CD8-positive, alpha-beta memory T cell (primary cell): ENCODE measurements at regions not wholly inside any gene's neighbourhood (a gene's known extent, or its start where the extent isn't known, plus 50 kb on each side); places are given as distances from the start of the nearest gene placed in this dataset.

ENCODE experiments used
- CTCF ChIA-PET: fragments of 350-600 bp; sonication (Branson Sonifier 250); formaldehyde crosslinking; loops from one replicate; lab custom pipeline; 2021; ENCODE audit warnings: antibody characterized with exemption; lab: Charles Lee
- POLR2A ChIA-PET: fragments of 350-600 bp; sonication (Branson Sonifier 250); formaldehyde crosslinking; loops from one replicate; lab custom pipeline; 2021; ENCODE audit warnings: antibody characterized with exemption; lab: Charles Lee
- DNase-seq, 5 donors: peaks; one replicate each; pipeline versions ENCODE4 v3.0.0 to v3.0.0-alpha.2; 2020 to 2022; ENCODE audit warnings: mixed read lengths in 1 of 5
- H3K27ac ChIP-seq: one replicate; pipeline ENCODE4 v1.7.0; 2013; ENCODE audit warnings: low read depth, mild to moderate bottlenecking, low read length, moderate library complexity
- H3K27me3 ChIP-seq: 2 replicates; pipeline ENCODE4 v1.7.0; 2013; ENCODE audit warnings: low read length, mild to moderate bottlenecking; ENCODE audit not compliant: insufficient read depth, poor library complexity, severe bottlenecking
- H3K36me3 ChIP-seq: 2 replicates; pipeline ENCODE4 v1.7.0; 2013; ENCODE audit warnings: mild to moderate bottlenecking, low read length, moderate library complexity; ENCODE audit not compliant: insufficient read depth
- H3K4me1 ChIP-seq: 2 replicates; pipeline ENCODE4 v1.7.0; 2013; ENCODE audit warnings: mild to moderate bottlenecking, low read length, moderate library complexity; ENCODE audit not compliant: insufficient read depth
- H3K4me3 ChIP-seq: 2 replicates; pipeline ENCODE4 v1.7.0; 2013; ENCODE audit warnings: mild to moderate bottlenecking, low read length
- H3K9me3 ChIP-seq: 2 replicates; pipeline ENCODE4 v1.7.0; 2013; ENCODE audit warnings: mild to moderate bottlenecking, low read length
- H3K27ac Mint-ChIP-seq, 8 donors: one replicate each; pipeline ENCODE4 v1.8.0; 2020 to 2021; ENCODE audit warnings: mixed read lengths in 8 of 8, mild to moderate bottlenecking in 6 of 8, inconsistent platforms in 3 of 8, moderate library complexity in 3 of 8
- H3K27me3 Mint-ChIP-seq, 2 donors: one replicate each; pipeline ENCODE4 v1.8.0; 2020 to 2021; ENCODE audit warnings: mixed read lengths in 2 of 2, mild to moderate bottlenecking in 1 of 2, moderate library complexity in 1 of 2
- H3K36me3 Mint-ChIP-seq, 3 donors: one replicate each; pipeline ENCODE4 v1.8.0; 2020 to 2021; ENCODE audit warnings: mixed read lengths in 3 of 3, inconsistent platforms in 1 of 3, mild to moderate bottlenecking in 1 of 3
- H3K4me1 Mint-ChIP-seq, 3 donors: one replicate each; pipeline ENCODE4 v1.8.0; 2020 to 2021; ENCODE audit warnings: mixed read lengths in 3 of 3, inconsistent platforms in 1 of 3, mild to moderate bottlenecking in 1 of 3
- H3K4me3 Mint-ChIP-seq, 7 donors: one replicate each; pipeline ENCODE4 v1.8.0; 2020 to 2021; ENCODE audit warnings: mixed read lengths in 7 of 7, mild to moderate bottlenecking in 6 of 7, moderate library complexity in 4 of 7, inconsistent platforms in 2 of 7
- H3K9me3 Mint-ChIP-seq, 5 donors: one replicate each; pipeline ENCODE4 v1.8.0; 2020 to 2022; ENCODE audit warnings: mixed read lengths in 5 of 5, mild to moderate bottlenecking in 3 of 5, moderate library complexity in 2 of 5, inconsistent platforms in 1 of 5

GRCh38 chr9:118954857-118955256 is 414.4 kb downstream of the BRINP1 start:
- CTCF ChIA-PET: no interaction called here

GRCh38 chr9:118957585-118957984 is 411.6 kb downstream of the BRINP1 start:
- H3K27ac Mint-ChIP-seq: no peak overlapping the region
- ChIA-PET POLR2A (no interaction called here), CTCF (no interaction called here)
- no peaks in the 10 kb centered on the region for H3K36me3 Mint-ChIP-seq
- no peaks in the 10 kb centered on the region for H3K9me3 ChIP-seq
- no peak overlapping the region for H3K27ac ChIP-seq
- no peaks in the 10 kb centered on the region for H3K27me3 ChIP-seq
- no peak overlapping the region for H3K4me3 ChIP-seq
- peaks cover 0 to 26% (median 4%) of the 10 kb centered on the region in 5 donors for H3K9me3 Mint-ChIP-seq
- H3K27me3 Mint-ChIP-seq: no peaks in the 10 kb centered on the region
- no peaks in the 10 kb centered on the region for H3K36me3 ChIP-seq
- no peaks in the 10 kb centered on the region for H3K4me1 ChIP-seq
- no peak for DNase-seq
- no peak overlapping the region for H3K4me3 Mint-ChIP-seq
- H3K4me1 Mint-ChIP-seq: no peaks in the 10 kb centered on the region

More at GRCh38 chr9:118954857-118955256, 414.4 kb downstream of the BRINP1 start:
- peaks cover 3 to 36% (median 5%) of the 10 kb centered on the region in 5 donors for H3K9me3 Mint-ChIP-seq
- peaks cover 0 to 1% (median 0%) of the 10 kb centered on the region in 3 donors for H3K36me3 Mint-ChIP-seq
- Histone ChIP-seq H3K9me3 (no peaks in the 10 kb centered on the region), H3K36me3 (no peaks in the 10 kb centered on the region), H3K4me3 (no peak overlapping the region), H3K4me1 (no peaks in the 10 kb centered on the region), H3K27ac (no peak overlapping the region), H3K27me3 (no peaks in the 10 kb centered on the region)
- H3K4me3 Mint-ChIP-seq: no peak overlapping the region
- H3K27me3 Mint-ChIP-seq: no peaks in the 10 kb centered on the region
- DNase-seq: no peak
- POLR2A ChIA-PET: no interaction called here
- no peaks in the 10 kb centered on the region for H3K4me1 Mint-ChIP-seq
- H3K27ac Mint-ChIP-seq: no peak overlapping the region

GRCh38 chr9:118959366-118959765 is 409.9 kb downstream of the BRINP1 start:
- no peaks in the 10 kb centered on the region for H3K27me3 ChIP-seq
- no peak for DNase-seq
- no peaks in the 10 kb centered on the region for H3K4me1 ChIP-seq
- H3K4me3 ChIP-seq: no peak overlapping the region
- Mint-ChIP-seq H3K4me3 (no peak overlapping the region), H3K4me1 (no peaks in the 10 kb centered on the region), H3K27me3 (no peaks in the 10 kb centered on the region), H3K9me3 (peaks cover 0 to 25% (median 4%) of the 10 kb centered on the region in 5 donors), H3K27ac (no peak overlapping the region), H3K36me3 (no peaks in the 10 kb centered on the region)
- no peaks in the 10 kb centered on the region for H3K36me3 ChIP-seq
- H3K27ac ChIP-seq: no peak overlapping the region
- ChIA-PET POLR2A (no interaction called here), CTCF (no interaction called here)
- H3K9me3 ChIP-seq: no peaks in the 10 kb centered on the region

- CTCF ChIA-PET: no interaction called here
Observed at GRCh38 chr9:118961857-118962256, 407.4 kb downstream of the BRINP1 start.

GRCh38 chr9:118962426-118962825 is 406.8 kb downstream of the BRINP1 start:
- Histone ChIP-seq H3K27me3 (no peaks in the 10 kb centered on the region), H3K9me3 (no peaks in the 10 kb centered on the region), H3K27ac (no peak overlapping the region), H3K4me1 (no peaks in the 10 kb centered on the region), H3K36me3 (no peaks in the 10 kb centered on the region), H3K4me3 (no peak overlapping the region)
- H3K9me3 Mint-ChIP-seq: peaks cover 0 to 18% (median 2%) of the 10 kb centered on the region in 5 donors
- no peaks in the 10 kb centered on the region for H3K36me3 Mint-ChIP-seq
- no peak overlapping the region for H3K27ac Mint-ChIP-seq
- no peaks in the 10 kb centered on the region for H3K27me3 Mint-ChIP-seq
- H3K4me1 Mint-ChIP-seq: no peaks in the 10 kb centered on the region
- no peak for DNase-seq
- H3K4me3 Mint-ChIP-seq: no peak overlapping the region
- POLR2A ChIA-PET: no interaction called here
- CTCF ChIA-PET: no interaction called here

More at GRCh38 chr9:118961857-118962256, 407.4 kb downstream of the BRINP1 start:
- H3K4me1 ChIP-seq: no peaks in the 10 kb centered on the region
- no peak overlapping the region for H3K4me3 ChIP-seq
- POLR2A ChIA-PET: no interaction called here
- H3K36me3 ChIP-seq: no peaks in the 10 kb centered on the region
- H3K27ac ChIP-seq: no peak overlapping the region
- Mint-ChIP-seq H3K27ac (no peak overlapping the region), H3K27me3 (no peaks in the 10 kb centered on the region), H3K4me3 (no peak overlapping the region), H3K9me3 (peaks cover 0 to 23% (median 2%) of the 10 kb centered on the region in 5 donors), H3K36me3 (no peaks in the 10 kb centered on the region), H3K4me1 (no peaks in the 10 kb centered on the region)
- H3K27me3 ChIP-seq: no peaks in the 10 kb centered on the region
- no peaks in the 10 kb centered on the region for H3K9me3 ChIP-seq
- DNase-seq: no peak

- H3K27ac Mint-ChIP-seq: no peak overlapping the region
- CTCF ChIA-PET: no interaction called here
- Histone ChIP-seq H3K27me3 (no peaks in the 10 kb centered on the region), H3K9me3 (no peaks in the 10 kb centered on the region), H3K27ac (no peak overlapping the region), H3K36me3 (no peaks in the 10 kb centered on the region), H3K4me1 (no peaks in the 10 kb centered on the region), H3K4me3 (no peak overlapping the region)
- no peak overlapping the region for H3K4me3 Mint-ChIP-seq
- H3K36me3 Mint-ChIP-seq: no peaks in the 10 kb centered on the region
- DNase-seq: no peak
- peaks cover 0 to 25% (median 5%) of the 10 kb centered on the region in 5 donors for H3K9me3 Mint-ChIP-seq
- no peaks in the 10 kb centered on the region for H3K27me3 Mint-ChIP-seq
- H3K4me1 Mint-ChIP-seq: no peaks in the 10 kb centered on the region
- POLR2A ChIA-PET: no interaction called here
Observed at GRCh38 chr9:118963674-118964073, 405.6 kb downstream of the BRINP1 start.

GRCh38 chr9:118967901-118968300 is 401.3 kb downstream of the BRINP1 start:
- H3K36me3 Mint-ChIP-seq: no peaks in the 10 kb centered on the region
- no peaks in the 10 kb centered on the region for H3K4me1 Mint-ChIP-seq
- Histone ChIP-seq H3K36me3 (no peaks in the 10 kb centered on the region), H3K27ac (no peak overlapping the region), H3K27me3 (no peaks in the 10 kb centered on the region), H3K4me3 (no peak overlapping the region), H3K4me1 (no peaks in the 10 kb centered on the region), H3K9me3 (no peaks in the 10 kb centered on the region)
- no peak for DNase-seq
- CTCF ChIA-PET: no interaction called here
- H3K27me3 Mint-ChIP-seq: no peaks in the 10 kb centered on the region
- peaks cover 0 to 34% (median 10%) of the 10 kb centered on the region in 5 donors for H3K9me3 Mint-ChIP-seq
- no peak overlapping the region for H3K4me3 Mint-ChIP-seq
- H3K27ac Mint-ChIP-seq: no peak overlapping the region
- POLR2A ChIA-PET: no interaction called here

GRCh38 chr9:118975736-118976135 is 393.5 kb downstream of the BRINP1 start:
- CTCF ChIA-PET: no interaction called here
- Mint-ChIP-seq H3K9me3 (peaks cover 0 to 20% (median 4%) of the 10 kb centered on the region in 5 donors), H3K4me3 (no peak overlapping the region), H3K27me3 (no peaks in the 10 kb centered on the region), H3K4me1 (no peaks in the 10 kb centered on the region), H3K27ac (no peak overlapping the region), H3K36me3 (no peaks in the 10 kb centered on the region)
- H3K9me3 ChIP-seq: no peaks in the 10 kb centered on the region
- no peak overlapping the region for H3K4me3 ChIP-seq
- H3K27ac ChIP-seq: no peak overlapping the region
- H3K36me3 ChIP-seq: no peaks in the 10 kb centered on the region
- H3K27me3 ChIP-seq: no peaks in the 10 kb centered on the region
- H3K4me1 ChIP-seq: no peaks in the 10 kb centered on the region
- DNase-seq: no peak
- POLR2A ChIA-PET: no interaction called here

- no peak for DNase-seq
- Histone ChIP-seq H3K4me3 (no peak overlapping the region), H3K27ac (no peak overlapping the region), H3K36me3 (no peaks in the 10 kb centered on the region), H3K4me1 (no peaks in the 10 kb centered on the region), H3K9me3 (no peaks in the 10 kb centered on the region), H3K27me3 (no peaks in the 10 kb centered on the region)
- no peaks in the 10 kb centered on the region for H3K27me3 Mint-ChIP-seq
- peaks cover 0 to 20% (median 3%) of the 10 kb centered on the region in 5 donors for H3K9me3 Mint-ChIP-seq
- no peaks in the 10 kb centered on the region for H3K4me1 Mint-ChIP-seq
- CTCF ChIA-PET: no interaction called here
- POLR2A ChIA-PET: no interaction called here
- H3K4me3 Mint-ChIP-seq: no peak overlapping the region
- no peak overlapping the region for H3K27ac Mint-ChIP-seq
- no peaks in the 10 kb centered on the region for H3K36me3 Mint-ChIP-seq
Observed at GRCh38 chr9:118976160-118976559, 393.1 kb downstream of the BRINP1 start.
